HFF-Myc (cell line): ENCODE measurements at regions not wholly inside any gene's neighbourhood (a gene's known extent, or its start where the extent isn't known, plus 50 kb on each side); places are given as distances from the start of the nearest gene placed in this dataset.

ENCODE experiments used
- DNase-seq: peaks from one replicate; pipeline ENCODE4 v3.0.0-alpha.2; 2011; ENCODE audit warnings: low read depth; ENCODE audit errors: extremely low read depth
- H3K4me3 ChIP-seq: replicated peaks from 2 replicates; pipeline ENCODE4 v1.5.1; 2011; ENCODE audit warnings: low read depth, mild to moderate bottlenecking, control low read depth, low read length
- TF ChIP-seq, protein P1 (sequence below): IDR thresholded peaks from 2 replicates; pipeline ENCODE4 v1.5.1; 2012; ENCODE audit warnings: mild to moderate bottlenecking, low read depth, low read length, control low read depth; ENCODE audit errors: missing control alignments

DNA sequence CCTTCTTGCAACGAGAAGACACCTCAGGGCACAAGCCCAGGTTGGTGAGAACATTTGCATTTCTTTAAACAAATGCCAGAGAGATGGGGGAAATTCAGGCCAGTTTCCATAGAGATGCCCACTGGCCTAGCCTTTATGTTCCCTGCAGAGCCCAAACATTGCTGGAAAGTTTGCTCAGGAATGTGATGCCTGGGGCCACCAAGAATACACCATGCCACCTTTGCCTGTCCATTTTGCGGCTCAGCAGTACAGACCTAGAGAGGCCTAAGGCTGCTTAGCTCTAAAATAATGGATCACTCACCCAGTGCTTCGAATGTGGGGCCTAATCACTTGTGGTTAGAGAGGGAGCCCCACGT, 210.0 kb downstream of the RPLP1 start:
- no peak overlapping the region for H3K4me3 ChIP-seq
- no peak for DNase-seq
- TF ChIP-seq, protein P1, sequence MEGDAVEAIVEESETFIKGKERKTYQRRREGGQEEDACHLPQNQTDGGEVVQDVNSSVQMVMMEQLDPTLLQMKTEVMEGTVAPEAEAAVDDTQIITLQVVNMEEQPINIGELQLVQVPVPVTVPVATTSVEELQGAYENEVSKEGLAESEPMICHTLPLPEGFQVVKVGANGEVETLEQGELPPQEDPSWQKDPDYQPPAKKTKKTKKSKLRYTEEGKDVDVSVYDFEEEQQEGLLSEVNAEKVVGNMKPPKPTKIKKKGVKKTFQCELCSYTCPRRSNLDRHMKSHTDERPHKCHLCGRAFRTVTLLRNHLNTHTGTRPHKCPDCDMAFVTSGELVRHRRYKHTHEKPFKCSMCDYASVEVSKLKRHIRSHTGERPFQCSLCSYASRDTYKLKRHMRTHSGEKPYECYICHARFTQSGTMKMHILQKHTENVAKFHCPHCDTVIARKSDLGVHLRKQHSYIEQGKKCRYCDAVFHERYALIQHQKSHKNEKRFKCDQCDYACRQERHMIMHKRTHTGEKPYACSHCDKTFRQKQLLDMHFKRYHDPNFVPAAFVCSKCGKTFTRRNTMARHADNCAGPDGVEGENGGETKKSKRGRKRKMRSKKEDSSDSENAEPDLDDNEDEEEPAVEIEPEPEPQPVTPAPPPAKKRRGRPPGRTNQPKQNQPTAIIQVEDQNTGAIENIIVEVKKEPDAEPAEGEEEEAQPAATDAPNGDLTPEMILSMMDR: no peak

DNA sequence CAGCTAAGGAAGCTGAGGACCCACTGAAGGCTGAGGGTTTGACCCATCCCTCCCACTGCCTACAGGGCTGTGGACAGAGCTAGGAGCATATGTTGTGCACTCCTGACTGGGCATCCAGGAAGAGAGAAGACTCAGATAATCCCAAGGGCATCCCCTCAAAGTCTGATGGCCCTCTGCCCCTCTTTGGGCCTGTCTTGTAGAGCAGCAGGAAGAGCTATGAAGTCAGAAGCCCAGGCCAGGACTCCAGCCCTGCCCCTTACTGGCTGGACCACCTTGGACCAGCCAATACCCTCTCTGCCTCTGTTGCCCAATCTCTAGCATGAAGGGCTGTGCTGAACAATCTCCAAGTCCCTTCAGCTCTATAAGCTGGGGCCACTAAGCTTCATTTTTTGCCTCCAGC, 210.8 kb downstream of the RPLP1 start:
- TF ChIP-seq, protein P1: no peak

GRCh38 chr15:69663982-69664381, 211.4 kb downstream of the RPLP1 start:
- no peak for DNase-seq
- TF ChIP-seq, protein P1: no peak
- no peak overlapping the region for H3K4me3 ChIP-seq

More for the DNA sequence above, 210.8 kb downstream of the RPLP1 start:
- no peak for DNase-seq
- no peak overlapping the region for H3K4me3 ChIP-seq

DNA sequence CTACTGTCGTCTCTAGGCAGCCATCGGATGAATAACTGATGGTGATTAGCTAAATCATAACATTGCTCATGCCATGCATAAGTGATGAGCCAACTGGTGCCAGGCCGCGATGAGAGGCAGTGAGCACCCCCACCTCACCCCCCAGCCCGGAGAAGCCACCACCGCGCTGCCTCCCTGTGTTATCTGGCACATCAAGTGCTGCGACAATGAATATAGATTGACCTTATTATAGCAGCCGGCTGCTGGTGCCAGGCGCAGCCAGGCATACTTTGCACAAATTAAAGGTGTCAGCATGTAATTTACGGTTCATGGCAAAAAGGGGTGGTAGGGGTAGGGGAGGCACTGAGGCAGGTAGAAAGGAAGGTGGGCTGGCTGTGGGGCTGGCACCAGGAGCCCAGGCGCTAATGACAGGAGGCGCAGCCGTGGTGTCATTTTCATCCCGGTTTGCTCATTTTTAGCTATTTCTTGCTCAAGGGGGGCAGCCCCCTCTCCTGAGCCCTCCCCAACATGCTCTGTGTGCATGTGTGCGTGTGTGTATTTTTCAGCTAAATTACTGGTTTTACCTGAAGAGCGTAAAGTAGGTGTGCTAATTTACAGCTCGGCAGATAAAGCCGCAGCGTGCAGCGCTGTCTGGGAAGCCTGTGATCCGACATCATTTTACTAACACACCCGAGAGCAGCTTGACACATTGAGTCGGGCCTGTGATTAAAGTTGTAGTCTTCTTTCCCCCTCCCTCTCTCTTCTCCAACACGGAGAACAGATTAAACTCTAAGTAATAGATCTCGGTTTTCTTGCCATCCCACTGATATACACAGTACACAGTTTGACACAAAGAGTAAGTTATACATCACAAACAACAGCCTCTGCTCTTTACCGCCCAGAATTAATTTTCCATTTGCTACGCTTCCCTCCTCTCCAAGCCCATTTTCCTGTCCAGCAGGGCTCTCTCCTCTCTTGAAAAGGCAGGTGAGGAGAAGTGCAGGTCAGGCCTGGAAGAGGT, 212.3 kb downstream of the RPLP1 start:
- no peak overlapping the region for H3K4me3 ChIP-seq
- no peak for DNase-seq
- TF ChIP-seq, protein P1: no peak

- TF ChIP-seq, protein P1: no peak
- no peak overlapping the region for H3K4me3 ChIP-seq
- DNase-seq: no peak
Measured at GRCh38 chr15:69665641-69666111, 213.1 kb downstream of the RPLP1 start.

- DNase-seq: no peak
- TF ChIP-seq, protein P1: no peak
- no peak overlapping the region for H3K4me3 ChIP-seq
Measured at GRCh38 chr15:69666441-69666882, 213.8 kb downstream of the RPLP1 start.
